Mesothelial cell of epicardium (in vitro differentiated cells): ENCODE measurements at regions not wholly inside any gene's neighbourhood (a gene's known extent, or its start where the extent isn't known, plus 50 kb on each side); places are given as distances from the start of the nearest gene placed in this dataset.

ENCODE experiments used
- DNase-seq, 2 experiments: peaks; one replicate each; pipeline ENCODE4 v3.0.0; 2021; ENCODE audit warnings: low spot score in 2 of 2; ENCODE audit not compliant: unreplicated experiment in 2 of 2
- H3K27ac Mint-ChIP-seq: 2 replicates; pipeline ENCODE4 v1.8.0; 2021; ENCODE audit warnings: mixed read lengths
- H3K27me3 Mint-ChIP-seq: 2 replicates; pipeline ENCODE4 v1.8.0; 2021; ENCODE audit warnings: low read depth, mixed read lengths
- H3K36me3 Mint-ChIP-seq: 2 replicates; pipeline ENCODE4 v1.8.0; 2021; ENCODE audit warnings: mixed read lengths
- H3K4me1 Mint-ChIP-seq: 2 replicates; pipeline ENCODE4 v1.8.0; 2021; ENCODE audit warnings: mixed read lengths
- H3K4me3 Mint-ChIP-seq: 2 replicates; pipeline ENCODE4 v1.8.0; 2021; ENCODE audit warnings: mild to moderate bottlenecking, moderate library complexity, mixed read lengths
- H3K9me3 Mint-ChIP-seq: 2 replicates; pipeline ENCODE4 v1.8.0; 2021; ENCODE audit warnings: mixed read lengths
- CTCF ChIP-seq: fragments of 200-600 bp; sonication (generic); IDR thresholded peaks from one replicate; pipeline ENCODE4 v1.5.0; 2021; ENCODE audit warnings: antibody characterized with exemption; ENCODE audit not compliant: unreplicated experiment

- Mint-ChIP-seq H3K27ac (no peak overlapping the region), H3K36me3 (peaks cover 8% of the 10 kb centered on the region), H3K9me3 (peaks cover 26% of the 10 kb centered on the region), H3K4me1 (no peaks in the 10 kb centered on the region), H3K4me3 (no peak overlapping the region), H3K27me3 (no peaks in the 10 kb centered on the region)
- DNase-seq = no peak
- TF ChIP-seq CTCF = no peak
Measured at GRCh38 chr14:39773387-39774126, 341.3 kb upstream of the FBXO33 start.

GRCh38 chr14:39772627-39773026 lies 340.4 kb upstream of the FBXO33 start:
- Mint-ChIP-seq H3K4me1 (no peaks in the 10 kb centered on the region), H3K4me3 (no peak overlapping the region), H3K27me3 (no peaks in the 10 kb centered on the region), H3K9me3 (peaks cover 16% of the 10 kb centered on the region), H3K36me3 (peaks cover 6% of the 10 kb centered on the region), H3K27ac (no peak overlapping the region)
- no peak for DNase-seq
- no peak for TF ChIP-seq CTCF

GRCh38 chr14:39768589-39768988 lies 336.4 kb upstream of the FBXO33 start:
- Mint-ChIP-seq H3K27ac (no peak overlapping the region), H3K9me3 (no peaks in the 10 kb centered on the region), H3K36me3 (no peaks in the 10 kb centered on the region), H3K4me3 (no peak overlapping the region), H3K4me1 (no peaks in the 10 kb centered on the region), H3K27me3 (no peaks in the 10 kb centered on the region)
- no peak for DNase-seq
- no peak for TF ChIP-seq CTCF

- Mint-ChIP-seq H3K4me3 (no peak overlapping the region), H3K27me3 (no peaks in the 10 kb centered on the region), H3K4me1 (no peaks in the 10 kb centered on the region), H3K27ac (no peak overlapping the region), H3K9me3 (no peaks in the 10 kb centered on the region), H3K36me3 (no peaks in the 10 kb centered on the region)
- no peak for TF ChIP-seq CTCF
- DNase-seq = no peak
Measured at GRCh38 chr14:39766397-39767000, 334.3 kb upstream of the FBXO33 start.

- Mint-ChIP-seq H3K27ac (no peak overlapping the region), H3K9me3 (no peaks in the 10 kb centered on the region), H3K27me3 (no peaks in the 10 kb centered on the region), H3K36me3 (no peaks in the 10 kb centered on the region), H3K4me1 (no peaks in the 10 kb centered on the region), H3K4me3 (no peak overlapping the region)
- TF ChIP-seq CTCF = no peak
- DNase-seq = no peak
Measured at GRCh38 chr14:39765676-39766075, 333.4 kb upstream of the FBXO33 start.
